GM18867 (cell line): ENCODE measurements at regions not wholly inside any gene's neighbourhood (a gene's known extent, or its start where the extent isn't known, plus 50 kb on each side); places are given as distances from the start of the nearest gene placed in this dataset.
"Not testable (repeated sequence)": the region's sequence is repeated elsewhere in the genome, so short reads cannot be mapped to it uniquely, and the experiment has no call there.

Experiments used
- ATAC-seq: cut with Tn5 transposase; IDR thresholded peaks from one replicate; pipeline ENCODE4 v1.9.1; 2021; ENCODE audit warnings: mild to moderate bottlenecking, moderate library complexity; ENCODE audit not compliant: unreplicated experiment

DNA sequence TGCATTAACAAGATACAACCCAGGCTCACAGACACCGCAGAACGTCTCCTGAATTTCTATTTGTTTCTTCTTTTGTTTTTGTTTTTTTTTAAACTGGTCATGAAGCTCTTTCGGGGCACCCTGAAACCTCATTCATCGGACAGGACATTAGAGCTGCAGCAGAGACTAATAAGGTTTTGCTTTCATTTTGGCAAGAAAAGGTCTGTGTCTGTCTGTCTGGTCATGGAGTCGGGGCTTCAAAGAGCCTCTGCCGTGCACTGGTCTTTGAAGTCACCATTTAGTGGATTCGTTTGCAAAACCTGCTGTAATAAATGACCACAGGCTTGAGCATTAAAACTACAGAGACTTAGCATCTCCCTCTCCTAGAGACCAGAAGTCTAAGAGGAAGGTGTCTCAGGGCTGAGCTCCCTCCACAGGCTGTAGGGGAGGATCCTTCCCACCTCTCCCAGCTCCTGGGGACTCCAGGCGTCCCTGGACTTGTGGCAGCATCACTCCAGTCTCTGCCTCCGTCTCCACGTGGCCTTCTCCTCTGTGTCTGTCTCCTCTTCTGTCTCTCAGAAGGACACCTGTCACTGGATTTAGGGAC lies 247.5 kb downstream of the CRLF2 start:
- no peak for ATAC-seq

DNA sequence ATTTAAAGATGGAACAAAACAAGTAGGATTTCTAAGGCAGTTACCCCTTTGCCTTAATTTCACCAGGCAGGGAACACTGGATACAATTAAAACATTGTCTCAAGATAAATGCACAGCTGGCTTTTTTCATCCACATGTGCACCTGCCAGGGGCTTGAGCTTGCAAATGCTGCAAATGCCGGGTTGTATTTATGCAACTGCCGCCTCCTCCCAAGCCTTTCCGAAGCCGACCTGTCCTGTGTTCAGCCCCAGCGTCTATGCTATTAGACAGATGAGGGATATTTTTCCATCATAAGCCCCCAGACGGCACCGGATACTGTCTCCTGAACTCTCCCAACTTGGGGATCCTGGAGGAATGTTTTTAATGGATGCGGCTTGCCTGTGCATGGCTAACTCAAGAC lies 251.6 kb downstream of the CRLF2 start:
- no peak for ATAC-seq

DNA sequence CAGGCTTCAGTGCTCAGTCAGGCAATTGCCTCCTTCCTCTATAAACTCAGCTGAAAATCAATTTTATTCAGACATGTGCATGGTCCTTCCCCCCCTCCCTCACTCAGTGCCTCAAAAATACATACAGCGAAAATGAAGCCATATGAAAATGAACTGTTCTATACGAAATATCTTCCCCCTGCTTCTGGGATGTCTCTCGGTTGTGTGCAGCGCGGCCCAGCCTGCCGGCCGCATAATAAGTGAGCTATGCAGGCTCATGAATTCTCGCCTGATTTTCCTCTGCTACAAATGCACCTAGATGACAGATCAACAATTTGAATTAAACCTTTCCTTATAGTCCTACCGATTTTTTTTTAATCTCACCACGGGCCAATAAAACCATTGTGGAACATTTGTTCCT lies 252.9 kb downstream of the CRLF2 start:
- ATAC-seq, result no peak

DNA sequence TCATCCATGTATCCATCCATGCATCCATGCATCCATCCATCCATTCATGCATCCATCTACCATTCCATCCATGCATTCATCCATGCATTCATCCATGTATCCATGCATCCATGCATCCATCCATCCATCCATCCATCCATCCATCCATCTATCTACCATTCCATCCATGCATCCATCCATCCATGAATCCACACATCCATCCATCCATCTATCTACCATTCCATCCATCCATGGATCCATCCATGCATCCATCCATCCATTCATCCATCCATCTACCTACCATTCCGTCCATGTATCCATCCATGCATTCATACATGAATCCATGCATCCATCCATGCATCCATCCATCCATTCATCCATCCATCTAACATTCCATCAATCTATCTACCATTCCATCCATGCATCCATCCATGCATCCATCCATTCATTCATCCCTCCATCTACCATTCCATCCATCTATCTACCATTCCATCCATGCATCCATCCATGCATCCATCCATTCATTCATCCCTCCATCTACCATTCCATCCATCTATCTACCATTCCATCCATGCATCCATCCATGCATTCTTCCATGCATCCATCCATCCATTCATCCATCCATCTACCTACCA lies 257.2 kb downstream of the CRLF2 start:
- ATAC-seq, result not testable (repeated sequence)

DNA sequence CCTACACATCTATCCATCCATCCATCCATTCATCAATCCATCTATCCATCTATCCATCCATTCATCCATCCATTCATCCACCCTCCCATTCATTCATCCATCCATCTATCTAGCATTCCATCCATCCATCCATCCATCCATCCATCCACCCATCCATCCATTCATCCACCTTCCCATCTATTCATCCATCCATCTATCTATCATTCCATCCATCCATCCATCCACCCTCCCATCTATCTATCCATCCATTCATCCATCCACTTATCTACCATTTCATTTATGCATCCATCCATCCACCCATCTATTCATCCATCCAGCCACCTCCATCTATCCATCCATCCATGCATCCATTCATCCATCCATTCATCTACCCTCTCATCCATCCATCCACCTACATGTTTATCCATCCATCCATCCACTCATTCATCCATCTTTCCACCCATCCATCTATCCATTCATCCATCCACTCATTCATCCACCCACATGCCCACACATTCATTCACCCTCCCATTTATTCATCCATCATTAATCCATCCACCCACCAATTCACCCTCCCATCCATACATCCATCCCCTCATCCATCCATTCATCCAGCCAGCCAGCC lies 258.5 kb downstream of the CRLF2 start:
- ATAC-seq, result no peak

DNA sequence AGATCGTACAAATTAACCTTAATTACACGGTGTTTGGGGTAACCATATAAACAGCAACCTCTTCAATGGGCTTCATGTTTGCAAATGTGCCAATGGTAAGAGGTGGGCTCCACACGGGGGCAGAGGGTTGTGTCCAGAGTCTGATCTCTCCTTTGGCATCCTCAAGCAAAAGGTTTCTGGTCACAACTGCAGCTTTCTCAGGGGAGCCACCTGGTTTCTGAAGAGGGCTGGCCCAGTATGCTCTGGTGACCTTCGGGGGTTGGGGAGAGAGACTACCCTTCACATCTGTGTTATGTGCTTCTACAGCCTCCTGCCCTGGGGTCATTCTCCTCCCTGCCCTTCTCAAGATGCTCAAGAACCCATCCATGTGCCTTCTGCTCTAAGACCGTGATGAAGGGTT lies 259.6 kb downstream of the CRLF2 start:
- no peak for ATAC-seq

DNA sequence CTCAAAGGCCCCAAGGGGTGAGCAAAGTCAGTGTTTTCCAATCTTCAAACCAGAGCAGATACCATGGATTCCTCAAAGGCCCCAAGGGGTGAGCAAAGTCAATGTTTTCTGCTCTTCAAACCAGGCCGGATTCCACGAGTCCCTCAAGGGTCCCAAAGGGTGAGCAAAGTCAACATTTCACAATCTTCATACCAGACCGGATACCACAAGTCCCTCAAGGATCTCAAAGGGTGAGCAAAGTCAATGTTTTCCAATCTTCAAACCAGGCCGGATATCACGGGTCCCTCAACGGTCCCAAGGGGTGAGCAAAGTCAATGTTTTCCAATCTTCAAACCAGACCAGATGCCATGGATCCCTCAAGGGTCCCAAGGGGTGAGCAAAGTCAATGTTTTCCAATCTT lies 265.2 kb downstream of the CRLF2 start:
- not testable (repeated sequence) for ATAC-seq

DNA sequence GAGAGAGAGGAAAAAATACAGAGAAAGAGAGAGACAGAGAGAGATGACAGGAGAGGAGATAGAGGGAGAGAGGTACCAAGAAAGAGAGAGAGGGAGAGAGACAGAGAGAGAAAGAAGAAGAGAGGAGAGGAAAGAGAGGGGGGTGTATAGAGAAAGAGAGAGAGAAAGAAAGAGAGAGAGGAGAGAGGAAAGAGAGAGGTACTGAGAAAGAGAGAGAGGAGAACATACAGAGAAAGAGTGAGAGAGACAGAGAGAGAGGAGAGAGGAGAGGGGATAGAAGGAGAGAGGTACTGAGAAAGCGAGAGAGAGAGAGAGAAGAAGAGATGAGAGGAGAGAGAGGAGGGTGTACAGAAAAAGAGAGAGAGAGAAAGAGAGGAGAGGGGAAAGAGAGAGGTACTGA lies 269.4 kb downstream of the CRLF2 start:
- no peak for ATAC-seq

DNA sequence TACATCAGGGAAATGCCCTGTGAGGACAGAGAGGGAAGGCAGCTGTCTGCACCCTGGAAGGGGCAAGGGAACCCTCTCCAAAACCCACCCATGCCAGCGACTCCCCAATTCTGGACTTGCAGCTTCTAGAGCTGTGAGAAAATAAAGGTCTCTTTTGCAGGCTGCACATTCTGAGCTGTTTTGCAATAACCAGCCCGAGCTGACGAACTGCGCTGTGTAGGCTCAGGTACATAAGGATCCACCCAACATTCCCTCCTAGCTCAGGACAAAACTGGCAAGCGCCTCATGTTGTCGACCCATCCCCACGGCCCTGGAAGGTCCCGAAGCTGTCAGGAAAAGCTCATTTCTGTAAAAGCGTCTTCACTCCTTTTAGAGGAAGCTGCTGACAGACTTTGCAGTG lies 271.8 kb downstream of the CRLF2 start:
- no peak for ATAC-seq

DNA sequence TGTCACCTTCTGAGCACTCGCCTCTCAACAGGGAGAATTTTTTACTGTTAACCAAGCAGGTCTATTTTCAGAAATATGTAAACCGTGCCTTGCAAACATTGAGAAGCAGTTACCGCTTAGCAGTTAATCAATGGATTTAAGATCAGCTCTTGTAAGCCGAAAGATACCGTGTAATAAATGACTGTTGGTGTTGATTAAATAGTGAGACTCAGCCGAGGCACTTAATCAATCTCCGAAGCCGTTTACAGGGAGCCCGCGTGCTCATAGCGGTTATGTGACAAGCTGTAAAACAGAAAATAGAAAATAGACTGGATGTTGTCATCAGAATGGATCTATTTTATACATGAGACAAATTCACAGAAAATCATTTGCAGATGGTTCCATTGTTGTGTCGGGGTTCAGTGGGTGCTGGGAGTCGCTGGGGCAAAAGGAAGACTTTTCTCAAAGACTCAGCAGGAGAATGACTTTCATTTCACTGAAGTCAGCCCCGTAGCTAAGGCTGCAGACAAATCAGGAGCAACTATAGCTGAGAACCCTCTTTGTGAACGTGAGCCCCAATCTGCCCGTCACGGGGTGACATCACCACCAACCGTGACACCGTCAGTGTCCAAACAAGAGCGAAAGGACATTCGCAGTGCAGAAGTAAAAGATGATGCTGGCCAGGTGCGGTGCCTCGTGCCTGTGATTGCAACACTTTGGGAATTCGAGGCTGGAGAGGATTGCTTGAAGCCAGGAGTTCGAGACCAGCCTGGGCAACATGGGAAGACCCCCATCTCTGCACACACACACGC lies 275.3 kb downstream of the CRLF2 start:
- no peak for ATAC-seq

DNA sequence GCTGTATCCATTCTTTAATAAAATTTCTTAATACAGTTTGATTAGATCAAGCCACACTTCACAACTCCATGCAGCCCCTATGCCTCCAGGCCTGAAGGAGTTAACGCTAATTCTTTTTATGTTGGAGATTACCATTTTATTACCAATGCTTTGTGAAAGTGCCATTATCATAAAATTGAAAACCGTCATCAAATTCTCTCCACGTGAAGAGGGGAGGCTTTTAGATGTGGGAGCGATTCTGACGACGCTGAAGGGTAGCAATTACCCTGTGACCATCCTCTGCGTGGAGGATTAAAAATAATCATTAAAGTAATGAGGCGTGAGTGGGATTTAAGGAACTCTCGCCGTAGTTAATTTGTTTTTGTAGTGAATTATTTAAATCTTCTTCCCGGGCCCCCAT lies 278.8 kb downstream of the CRLF2 start:
- ATAC-seq, result no peak

DNA sequence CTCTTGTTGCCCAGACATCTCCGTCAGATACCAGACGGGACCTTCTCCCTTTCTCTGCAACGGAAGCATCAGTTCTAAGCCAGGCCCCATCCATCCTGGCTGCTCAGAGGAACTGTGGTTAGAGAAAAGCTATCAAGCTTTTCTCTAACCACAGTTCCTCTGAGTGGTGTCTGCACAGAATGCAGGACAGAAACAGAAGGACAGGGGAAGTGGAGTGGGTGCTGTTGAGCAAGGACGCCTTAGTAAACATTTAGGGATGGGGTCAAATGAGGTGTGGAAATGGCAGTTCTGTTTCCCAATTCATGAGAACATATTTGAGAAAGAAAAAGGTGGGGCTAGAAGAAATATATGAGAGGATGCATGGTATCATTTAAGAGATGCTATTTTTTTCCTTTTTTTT lies 283.8 kb downstream of the CRLF2 start:
- no peak for ATAC-seq

DNA sequence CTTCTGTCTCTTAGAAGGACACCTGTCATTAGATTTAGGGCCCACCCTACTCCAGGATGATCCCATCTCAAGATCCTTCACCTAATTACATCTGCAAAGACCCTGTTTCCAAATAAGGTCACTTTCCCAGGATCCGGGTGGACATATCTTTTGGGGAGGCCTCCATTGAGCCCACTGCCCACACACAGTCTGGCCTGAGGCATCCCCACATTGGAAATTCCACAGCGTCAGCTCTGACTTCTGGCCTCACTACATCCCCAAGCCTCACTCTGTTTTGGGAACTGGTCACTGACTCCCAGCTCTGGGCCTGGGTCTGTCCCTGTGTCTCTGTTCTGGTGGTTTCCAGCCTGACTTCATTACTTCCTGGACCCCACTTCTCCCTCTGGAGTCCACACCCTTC lies 285.5 kb downstream of the CRLF2 start:
- no peak for ATAC-seq

DNA sequence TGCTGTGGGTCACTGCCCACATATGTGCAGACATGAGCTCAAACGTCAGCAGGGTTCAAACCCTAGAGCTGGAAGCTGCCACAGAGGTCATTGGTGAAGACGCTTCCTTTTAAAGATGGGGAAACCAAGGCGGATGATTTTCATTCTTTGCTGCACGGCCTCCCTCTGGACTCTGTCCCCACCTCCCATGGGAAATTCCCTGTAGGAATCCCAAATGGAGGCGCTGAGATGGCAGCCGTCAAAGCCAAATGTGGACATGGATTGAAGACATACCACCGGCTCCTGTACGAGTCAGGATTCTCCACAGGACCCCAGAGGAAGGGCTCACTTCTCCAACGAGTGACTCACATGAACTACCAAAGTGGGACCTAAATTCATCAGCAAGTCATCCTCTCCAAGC lies 286.4 kb downstream of the CRLF2 start:
- no peak for ATAC-seq

DNA sequence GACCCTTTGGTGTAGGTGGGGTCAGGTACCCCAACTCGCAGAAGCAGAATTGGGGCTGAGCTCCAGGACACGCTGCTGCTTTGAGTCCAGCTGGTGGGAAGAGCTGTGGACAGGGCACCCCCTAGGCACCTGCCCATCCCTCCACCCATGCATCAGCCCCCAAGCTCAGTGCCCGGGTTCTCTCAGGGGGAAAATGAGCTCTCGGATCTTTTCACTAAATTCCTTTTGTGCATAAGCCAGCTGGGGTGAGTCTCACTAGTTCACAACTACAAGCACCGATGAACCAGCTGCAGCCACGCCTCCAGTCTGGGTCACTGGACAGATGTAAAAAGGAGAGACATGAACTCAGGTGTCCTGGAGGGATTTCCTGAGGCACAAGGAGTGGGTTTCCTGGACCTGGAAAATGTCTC lies 286.8 kb downstream of the CRLF2 start:
- ATAC-seq, result no peak

DNA sequence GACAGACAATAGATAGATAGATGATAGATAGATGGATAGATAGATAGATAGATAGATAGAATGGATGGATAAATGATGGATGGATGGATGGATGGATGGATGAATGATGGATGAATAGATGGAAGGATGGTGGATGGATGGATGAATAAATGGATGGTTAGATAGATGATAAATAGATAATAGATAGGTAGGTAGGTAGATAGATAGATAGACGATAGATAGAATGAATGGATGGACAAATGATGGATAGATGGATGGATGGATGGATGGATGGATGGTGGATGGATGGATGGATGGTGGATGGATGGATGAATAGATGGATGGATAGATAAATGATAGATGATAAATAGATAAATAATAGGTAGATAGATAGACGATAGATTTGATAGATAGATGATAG lies 287.4 kb downstream of the CRLF2 start:
- no peak for ATAC-seq

DNA sequence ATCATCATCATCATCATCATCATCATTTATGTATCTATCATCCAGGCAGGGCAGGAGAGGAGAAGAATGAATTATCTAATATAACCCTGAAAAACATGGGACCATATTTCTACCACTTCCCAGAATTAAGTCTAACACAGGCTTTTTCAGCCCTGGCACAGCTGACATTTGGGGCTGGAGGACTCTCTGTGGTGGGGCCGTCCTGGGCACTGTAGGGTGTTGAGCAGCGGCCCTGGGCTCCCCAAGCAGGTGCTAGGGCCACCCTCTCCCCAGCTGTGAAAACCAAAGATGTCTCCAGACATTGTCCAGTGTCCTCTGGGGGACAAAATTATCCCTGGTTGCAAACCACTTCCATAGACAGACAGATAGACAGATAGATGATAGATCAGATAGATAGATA lies 288.4 kb downstream of the CRLF2 start:
- no peak for ATAC-seq

DNA sequence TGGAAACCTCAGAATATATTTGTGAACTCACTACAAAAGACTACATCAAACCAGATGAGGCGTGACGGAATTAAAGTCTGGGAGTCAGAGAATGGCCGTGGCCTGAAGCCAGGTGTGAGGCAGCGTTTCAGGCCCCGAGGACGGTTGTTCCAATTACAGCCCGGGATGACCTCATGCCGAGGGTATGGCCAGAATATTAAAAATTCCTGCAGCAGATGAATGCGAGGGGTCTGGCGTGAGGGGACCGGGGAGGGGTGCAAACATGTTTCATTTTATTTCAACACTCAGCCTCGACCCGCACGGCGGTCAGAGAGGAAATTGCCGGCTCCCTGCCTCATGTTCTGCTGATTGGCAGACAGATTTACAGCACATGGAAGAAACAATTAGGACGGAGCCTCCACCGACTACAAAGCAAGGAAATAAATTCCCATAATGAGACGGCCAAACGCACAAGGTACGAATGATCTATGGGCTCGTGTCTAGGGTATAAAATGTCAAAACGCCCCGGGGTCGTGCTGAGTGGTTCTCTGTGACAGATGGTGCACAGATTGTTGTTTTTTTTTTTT lies 289.7 kb downstream of the SHOX start:
- ATAC-seq, result no peak

DNA sequence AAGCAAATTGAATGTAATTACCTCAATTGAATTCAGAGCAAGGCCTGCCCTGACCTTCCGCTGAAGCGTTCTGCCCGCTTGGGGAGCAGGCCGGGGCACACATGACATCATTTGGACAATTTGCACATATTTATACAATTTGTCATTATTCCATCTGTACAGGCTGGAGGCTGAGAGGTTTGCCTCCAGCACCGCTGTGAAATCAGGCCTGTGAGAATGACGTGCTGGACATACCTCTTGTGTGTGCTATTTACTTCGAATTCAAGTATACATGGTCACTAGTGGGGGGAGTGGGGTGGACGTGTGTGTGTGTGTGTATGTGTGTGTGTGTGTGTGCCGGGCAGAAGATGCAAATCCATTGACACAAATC lies 285.6 kb downstream of the SHOX start:
- ATAC-seq, result no peak

DNA sequence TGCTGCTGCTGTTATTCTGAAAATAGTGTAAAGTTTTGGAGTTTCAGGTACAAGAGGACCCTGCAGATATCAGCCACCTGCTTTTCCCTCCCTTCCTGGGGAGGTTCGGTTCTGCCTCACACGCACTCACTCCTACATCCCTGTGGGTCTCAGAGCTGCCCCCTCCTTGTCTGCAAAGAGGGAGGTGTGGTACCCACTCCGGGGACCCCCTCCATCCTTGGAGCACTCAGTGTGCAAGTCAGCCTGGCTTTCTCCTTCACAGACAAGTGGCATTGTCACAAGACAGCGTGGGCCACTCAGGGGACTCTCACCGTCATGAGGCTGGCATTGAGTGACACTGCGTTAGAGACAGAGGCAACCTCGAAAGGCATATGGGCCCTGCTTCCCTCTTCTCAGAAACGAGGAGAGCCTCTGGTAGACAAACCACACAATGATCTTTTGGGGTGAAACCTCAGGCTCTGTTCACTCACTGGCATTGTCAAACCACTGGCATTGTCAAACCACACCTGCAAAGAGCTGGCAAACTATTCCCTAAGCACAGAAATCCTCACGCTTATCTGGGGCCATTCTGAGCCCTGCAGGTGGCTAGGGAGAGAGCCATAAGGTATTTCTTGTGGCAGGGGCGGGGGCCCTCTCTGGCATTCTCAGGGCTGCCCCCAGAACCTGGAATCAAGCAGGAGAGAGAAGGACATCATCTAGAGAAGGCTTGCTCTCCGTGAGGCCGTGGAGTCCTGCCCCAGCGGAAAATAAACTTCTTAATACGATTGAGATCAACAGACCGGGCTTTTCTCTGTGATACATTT lies 285.0 kb downstream of the SHOX start:
- no peak for ATAC-seq

DNA sequence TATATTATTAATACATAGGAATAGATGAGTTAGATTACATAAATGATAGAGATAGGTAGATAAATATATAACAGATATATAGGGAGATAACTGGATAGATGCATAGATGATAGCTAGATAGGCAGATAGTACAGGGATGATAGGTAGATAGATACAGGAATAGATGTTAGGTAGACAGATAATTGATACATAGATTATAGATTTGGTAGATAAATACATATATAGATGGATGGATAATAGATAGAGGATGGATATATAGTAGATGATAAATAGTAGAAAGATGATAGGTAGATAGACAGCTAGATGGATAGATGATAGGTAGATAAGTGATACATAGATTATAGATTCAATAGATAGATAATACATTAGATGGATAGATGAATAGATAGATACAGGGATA lies 283.6 kb downstream of the SHOX start:
- ATAC-seq, result no peak
